ENCODE measurements at regions not wholly inside any gene's neighbourhood (a gene's known extent, or its start where the extent isn't known, plus 50 kb on each side); places are given as distances from the start of the nearest gene placed in this dataset.
"Not testable (repeated sequence)": the region's sequence is repeated elsewhere in the genome, so short reads cannot be mapped to it uniquely, and the experiment has no call there.

- DNase-seq = not testable (repeated sequence)
Observed at GRCh38 chr16:18263046-18263445, 73.5 kb downstream of the NPIPA8 start.

GRCh38 chr16:18261848-18262247, 74.7 kb downstream of the NPIPA8 start:
- DNase-seq = not testable (repeated sequence)

GRCh38 chr16:18259496-18260176, 76.9 kb downstream of the NPIPA8 start:
- not testable (repeated sequence) for DNase-seq

GRCh38 chr16:18252943-18253342, 83.6 kb downstream of the NPIPA8 start:
- DNase-seq = not testable (repeated sequence)

GRCh38 chr16:18230505-18230904, 106.0 kb downstream of the NPIPA8 start:
- DNase-seq = not testable (repeated sequence)

- DNase-seq = not testable (repeated sequence)
Observed at GRCh38 chr16:18222054-18223009, 114.2 kb downstream of the NPIPA8 start.

- not testable (repeated sequence) for DNase-seq
Observed at GRCh38 chr16:18217741-18218140, 118.8 kb downstream of the NPIPA8 start.

GRCh38 chr16:18216814-18217213, 119.7 kb downstream of the NPIPA8 start:
- not testable (repeated sequence) for DNase-seq

GRCh38 chr16:18213810-18214209, 122.7 kb downstream of the NPIPA8 start:
- DNase-seq = not testable (repeated sequence)

GRCh38 chr16:18211505-18211904, 125.0 kb downstream of the NPIPA8 start:
- DNase-seq = not testable (repeated sequence)

GRCh38 chr16:18204786-18205185, 131.8 kb downstream of the NPIPA8 start:
- not testable (repeated sequence) for DNase-seq

GRCh38 chr16:18204309-18204708, 132.2 kb downstream of the NPIPA8 start:
- DNase-seq = not testable (repeated sequence)

- not testable (repeated sequence) for DNase-seq
Observed at GRCh38 chr16:18201511-18201910, 135.0 kb downstream of the NPIPA8 start.

- not testable (repeated sequence) for DNase-seq
Observed at GRCh38 chr16:18192389-18192788, 144.1 kb downstream of the NPIPA8 start.

- not testable (repeated sequence) for DNase-seq
Observed at GRCh38 chr16:18190179-18190578, 146.4 kb downstream of the NPIPA8 start.

GRCh38 chr16:18184755-18185154, 151.8 kb downstream of the NPIPA8 start:
- not testable (repeated sequence) for DNase-seq

GRCh38 chr16:18181028-18181427, 155.5 kb downstream of the NPIPA8 start:
- DNase-seq = not testable (repeated sequence)

GRCh38 chr16:18173945-18174497, 162.5 kb downstream of the NPIPA8 start:
- not testable (repeated sequence) for DNase-seq

GRCh38 chr16:18162293-18162692, 174.2 kb downstream of the NPIPA8 start:
- not testable (repeated sequence) for DNase-seq

- not testable (repeated sequence) for DNase-seq
Observed at GRCh38 chr16:18161224-18161623, 175.3 kb downstream of the NPIPA8 start.

GRCh38 chr16:18159185-18159584, 177.4 kb downstream of the NPIPA8 start:
- DNase-seq = not testable (repeated sequence)

- DNase-seq = not testable (repeated sequence)
Observed at GRCh38 chr16:18157854-18158253, 178.7 kb downstream of the NPIPA8 start.

- not testable (repeated sequence) for DNase-seq
Observed at GRCh38 chr16:18152832-18153231, 183.7 kb downstream of the NPIPA8 start.

All from activated CD4-positive, CD25-positive, alpha-beta regulatory T cell (primary cell).